ENCODE measurements at regions not wholly inside any gene's neighbourhood (a gene's known extent, or its start where the extent isn't known, plus 50 kb on each side); places are given as distances from the start of the nearest gene placed in this dataset.

GRCh38 chr10:44005788-44006099 is 357.1 kb upstream of the ZNF32 start:
- TF ChIP-seq ZNF8 (CRISPR knock-in tag; IDR thresholded peaks at IDR 0.05) = no peak
- no peak for TF ChIP-seq ZNF70 (CRISPR knock-in tag; IDR thresholded peaks at IDR 0.05)
- TF ChIP-seq RARB (CRISPR knock-in tag; IDR thresholded peaks at IDR 0.05) = no peak
- no peak for TF ChIP-seq PPARA (CRISPR knock-in tag; IDR thresholded peaks at IDR 0.05; ENCODE audit: borderline replicate concordance)
- no peak for TF ChIP-seq CREB5 (CRISPR knock-in tag; IDR thresholded peaks at IDR 0.05; ENCODE audit: low read depth)
- no peak for TF ChIP-seq SNAI2 (CRISPR knock-in tag; IDR thresholded peaks at IDR 0.05)
- no peak for TF ChIP-seq TCF4 (CRISPR knock-in tag; IDR thresholded peaks at IDR 0.05; ENCODE audit: borderline replicate concordance)
- no peak for TF ChIP-seq ISL1 (CRISPR knock-in tag; IDR thresholded peaks at IDR 0.05)
- no peak for TF ChIP-seq PATZ1 (CRISPR knock-in tag; IDR thresholded peaks at IDR 0.05; ENCODE audit: borderline replicate concordance)
- TF ChIP-seq OSR1 (CRISPR knock-in tag; IDR thresholded peaks at IDR 0.05) = no peak
- TF ChIP-seq TSHZ2 (CRISPR knock-in tag; IDR thresholded peaks at IDR 0.05) = no peak
- no peak for TF ChIP-seq ESRRG (CRISPR knock-in tag; IDR thresholded peaks at IDR 0.05)
- no peak for TF ChIP-seq POU6F1 (CRISPR knock-in tag; IDR thresholded peaks at IDR 0.05; ENCODE audit: borderline replicate concordance, low read depth)
- TF ChIP-seq CSDC2 (CRISPR knock-in tag; IDR thresholded peaks at IDR 0.05) = no peak
- no peak for TF ChIP-seq BACH2 (CRISPR knock-in tag; IDR thresholded peaks at IDR 0.05; ENCODE audit: borderline replicate concordance)
- TF ChIP-seq GLIS3 (CRISPR knock-in tag; IDR thresholded peaks at IDR 0.05) = no peak
- TF ChIP-seq ZFP30 (CRISPR knock-in tag; IDR thresholded peaks at IDR 0.05) = no peak
- no peak for ATAC-seq

GRCh38 chr10:44004913-44005787 is 356.5 kb upstream of the ZNF32 start:
- no peak for ATAC-seq
- TF ChIP-seq ISL1 (CRISPR knock-in tag; IDR thresholded peaks at IDR 0.05) = no peak
- TF ChIP-seq TCF4 (CRISPR knock-in tag; IDR thresholded peaks at IDR 0.05; ENCODE audit: borderline replicate concordance) = no peak
- no peak for TF ChIP-seq CREB5 (CRISPR knock-in tag; IDR thresholded peaks at IDR 0.05; ENCODE audit: low read depth)
- TF ChIP-seq PATZ1 (CRISPR knock-in tag; IDR thresholded peaks at IDR 0.05; ENCODE audit: borderline replicate concordance) = no peak
- no peak for TF ChIP-seq ARNTL (CRISPR knock-in tag; IDR thresholded peaks at IDR 0.05; ENCODE audit: borderline replicate concordance, low read depth)
- TF ChIP-seq ZFP3 (CRISPR knock-in tag; IDR thresholded peaks at IDR 0.05) = no peak

Data from SK-N-SH treated with all-trans-retinoic acid at 6 μM for 48 hours (cell line).